Stimulated activated CD8-positive, alpha-beta memory T cell treated with anti-CD3 and anti-CD28 coated beads, Interleukin-15, amount 100 ng/mL, for 1 hour (primary cell): ENCODE measurements at regions not wholly inside any gene's neighbourhood (a gene's known extent, or its start where the extent isn't known, plus 50 kb on each side); places are given as distances from the start of the nearest gene placed in this dataset.
"Not testable (repeated sequence)": the region's sequence is repeated elsewhere in the genome, so short reads cannot be mapped to it uniquely, and the experiment has no call there.

Experiments
- DNase-seq: peaks from one replicate; pipeline ENCODE4 v3.0.0-alpha.2; 2020; ENCODE audit warnings: low read depth

DNA sequence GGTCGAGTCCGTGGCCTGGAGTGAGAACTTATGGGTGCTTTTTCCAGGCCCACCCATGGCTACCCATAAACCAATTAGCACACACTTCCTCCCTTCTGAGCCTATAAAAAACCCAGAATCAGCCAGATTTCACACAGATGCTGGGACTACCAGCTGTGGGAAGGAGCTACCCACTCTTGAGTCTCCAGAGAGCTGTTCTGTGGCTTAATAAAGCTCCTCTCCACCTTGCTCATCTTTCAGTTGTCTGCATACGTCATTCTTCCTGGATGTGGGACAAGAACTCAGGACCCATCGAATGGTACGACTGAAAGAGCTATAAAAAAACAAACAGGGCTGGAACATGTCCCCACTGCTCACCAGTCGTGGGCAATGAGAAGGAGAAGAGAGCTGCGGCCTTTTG lies 555.4 kb upstream of the CCDC54 start:
- DNase-seq = no peak

DNA sequence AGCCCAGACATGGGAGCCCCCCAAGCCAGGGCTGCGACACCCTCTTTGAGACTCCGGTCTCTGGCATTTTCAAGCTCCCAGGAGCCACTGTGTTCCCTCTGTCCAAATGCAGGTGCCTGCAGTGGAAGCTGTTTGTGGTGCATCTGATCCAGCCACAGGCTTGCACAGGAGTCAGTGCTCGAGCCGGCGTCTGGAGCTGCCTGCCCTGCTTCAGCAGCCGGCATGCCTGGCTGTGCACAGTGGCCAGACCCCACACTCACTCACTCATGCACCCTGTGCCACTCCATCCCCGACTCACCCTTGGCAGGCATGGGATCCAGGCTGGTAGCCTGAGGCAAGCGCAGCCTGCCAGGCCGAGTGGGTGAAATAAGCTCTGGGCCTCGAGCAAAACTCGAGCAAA lies 555.0 kb upstream of the CCDC54 start:
- no peak for DNase-seq

DNA sequence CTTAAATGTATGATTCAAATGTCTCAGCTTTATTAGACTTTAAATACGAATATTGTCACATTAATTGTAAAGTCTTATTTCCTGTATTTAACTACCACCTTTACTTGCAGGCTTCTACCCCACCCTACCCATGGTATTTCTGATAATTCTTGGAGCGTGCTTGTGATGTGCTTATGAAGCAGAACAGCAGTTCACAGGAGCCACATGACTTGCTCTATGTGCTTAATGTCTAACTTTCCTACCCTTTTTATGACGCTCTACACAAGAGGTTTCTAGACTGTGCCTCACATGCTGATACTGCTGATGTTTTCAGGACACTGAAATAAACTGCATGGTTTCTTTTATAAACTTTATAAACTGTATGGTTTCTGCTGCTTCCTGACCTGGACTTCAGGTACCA lies 553.5 kb upstream of the CCDC54 start:
- no peak for DNase-seq

DNA sequence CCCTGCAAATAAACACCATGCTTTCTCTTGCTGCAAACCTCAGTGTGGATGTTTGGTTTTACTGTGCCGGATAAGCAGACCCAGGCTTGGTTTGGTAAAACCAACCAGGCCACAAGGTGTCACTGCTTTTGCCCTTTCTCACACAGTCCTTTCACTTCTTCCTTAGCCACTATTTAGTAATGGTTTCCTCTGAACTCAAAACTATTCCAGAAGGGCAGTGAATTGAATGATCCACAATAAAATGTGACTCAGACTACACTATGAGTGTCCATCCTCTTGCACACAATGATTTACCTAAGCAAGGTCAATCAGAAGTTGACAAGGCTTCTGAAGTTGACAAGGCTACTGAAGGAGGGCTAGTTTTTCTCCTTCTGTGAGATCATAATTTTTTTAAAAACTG lies 552.4 kb upstream of the CCDC54 start:
- no peak for DNase-seq

DNA sequence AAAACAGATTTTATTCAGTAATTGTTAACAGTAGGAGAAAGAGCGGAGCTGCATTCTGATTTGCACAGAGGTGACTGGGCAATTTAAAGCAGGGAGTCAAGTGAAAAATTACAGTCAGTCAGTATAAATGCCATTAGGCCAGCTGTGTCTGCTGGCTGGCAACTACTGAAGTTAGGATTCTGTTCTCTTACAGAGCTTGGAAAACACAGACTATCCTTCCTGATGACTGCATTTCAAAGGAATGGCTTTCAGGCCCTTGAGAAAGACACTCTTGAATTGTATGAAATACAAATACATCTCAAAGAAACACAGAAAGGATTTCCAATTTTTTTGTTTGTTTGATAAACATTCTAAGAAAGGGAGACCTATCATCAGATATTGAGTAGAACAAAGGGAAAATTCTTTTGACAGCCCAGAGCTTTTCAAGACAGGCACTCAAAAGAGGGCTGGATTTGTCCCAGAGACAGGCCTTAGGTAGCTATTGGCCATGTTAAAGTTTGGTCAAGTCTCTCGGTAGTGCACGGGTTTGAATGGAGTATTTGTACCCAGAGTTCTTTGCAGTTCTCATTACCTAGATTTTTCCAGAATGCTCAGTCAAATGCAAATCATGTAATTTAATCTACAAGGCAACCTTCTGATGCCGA lies 551.2 kb upstream of the CCDC54 start:
- DNase-seq = no peak

DNA sequence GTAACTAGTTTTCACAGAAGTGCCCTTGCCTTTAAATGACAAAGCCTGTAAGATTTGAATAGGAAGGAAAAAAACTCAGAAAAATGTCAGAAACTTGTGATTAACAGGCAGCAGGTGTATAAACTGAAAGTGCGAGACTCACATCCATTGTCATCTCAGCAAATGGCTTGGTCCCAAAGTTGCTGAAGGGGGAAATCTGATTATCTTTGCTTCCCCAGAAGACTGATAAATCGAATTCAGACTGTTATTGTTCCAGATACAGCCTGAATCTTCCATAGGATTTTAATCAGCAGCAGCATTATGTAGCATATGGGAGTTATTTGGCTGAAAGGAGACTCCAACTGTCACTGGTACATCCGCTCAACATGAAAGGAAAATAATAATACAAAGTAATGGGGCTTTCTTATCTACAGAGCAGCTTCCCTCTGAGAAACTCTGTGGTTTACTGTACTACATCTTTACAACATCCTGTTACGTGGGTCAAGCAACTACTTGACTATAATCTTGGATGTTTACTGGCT lies 550.4 kb upstream of the CCDC54 start:
- DNase-seq = no peak

DNA sequence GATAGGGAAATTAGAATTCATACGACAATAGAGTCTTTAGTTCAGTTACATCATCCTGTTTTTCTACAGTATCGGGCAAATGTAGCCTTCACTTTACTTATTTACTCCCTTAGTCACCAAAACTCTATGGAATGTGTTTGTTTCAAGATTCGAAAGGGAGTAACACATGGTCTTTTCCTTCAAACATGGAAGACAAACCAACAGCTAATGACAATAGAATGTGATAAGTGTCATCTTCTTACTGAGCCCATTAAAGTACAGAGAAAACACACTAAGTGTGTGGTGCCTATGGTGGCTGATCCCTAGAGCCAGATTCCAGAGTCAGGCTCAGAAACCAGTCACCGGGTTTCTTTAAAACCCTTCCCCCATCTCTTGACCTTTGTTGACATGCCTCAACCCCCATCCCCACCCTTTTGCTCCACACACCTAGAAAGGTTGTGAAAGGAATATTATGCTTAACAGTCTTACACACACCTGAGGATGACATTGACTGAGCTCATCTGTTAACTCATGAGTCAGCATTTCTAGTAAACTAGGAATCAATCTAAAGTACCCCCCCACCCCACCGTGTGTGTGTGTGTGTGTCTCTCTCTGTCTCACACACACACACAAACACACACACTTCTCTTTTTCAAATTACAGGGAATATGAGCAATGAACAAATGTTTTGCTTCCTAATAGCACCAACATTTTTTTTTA lies 549.6 kb upstream of the CCDC54 start:
- no peak for DNase-seq

DNA sequence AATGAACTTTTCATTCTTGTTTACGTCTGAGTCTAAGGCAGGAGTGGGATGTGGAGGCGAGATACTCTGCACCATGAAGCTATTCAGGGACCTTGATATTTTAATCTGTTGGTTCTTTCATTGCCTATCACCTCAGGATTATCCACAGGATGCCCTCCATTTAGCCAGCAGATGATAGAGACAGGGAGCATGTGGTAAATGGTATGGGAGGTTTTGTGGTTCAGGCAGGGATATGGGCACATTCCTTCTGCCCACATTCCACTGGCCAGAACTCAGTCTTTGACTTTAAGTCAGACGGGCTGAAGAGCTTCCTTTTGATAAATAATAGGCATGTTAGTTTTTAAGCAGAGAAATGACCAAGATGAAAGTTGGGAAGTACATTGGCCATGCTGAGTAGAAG lies 548.0 kb upstream of the CCDC54 start:
- no peak for DNase-seq

DNA sequence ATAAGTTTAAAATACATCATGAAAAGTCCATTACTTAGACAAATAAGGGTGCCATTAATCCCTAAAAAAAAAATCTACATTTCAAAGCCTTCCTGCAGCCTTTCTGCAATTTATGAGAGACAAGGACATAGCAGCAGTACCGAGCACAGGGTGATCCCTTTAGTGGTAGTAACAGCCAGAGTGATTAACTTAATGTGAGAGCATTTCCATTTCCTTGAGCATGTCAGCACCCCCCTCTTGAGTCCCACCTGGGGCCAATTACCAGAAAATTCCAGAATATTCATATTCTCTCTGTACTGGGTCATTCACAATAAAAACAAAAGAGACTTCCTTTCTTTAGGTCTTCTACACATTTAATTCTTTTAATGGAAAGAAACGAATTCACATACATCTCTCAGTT lies 546.9 kb upstream of the CCDC54 start:
- DNase-seq = no peak

DNA sequence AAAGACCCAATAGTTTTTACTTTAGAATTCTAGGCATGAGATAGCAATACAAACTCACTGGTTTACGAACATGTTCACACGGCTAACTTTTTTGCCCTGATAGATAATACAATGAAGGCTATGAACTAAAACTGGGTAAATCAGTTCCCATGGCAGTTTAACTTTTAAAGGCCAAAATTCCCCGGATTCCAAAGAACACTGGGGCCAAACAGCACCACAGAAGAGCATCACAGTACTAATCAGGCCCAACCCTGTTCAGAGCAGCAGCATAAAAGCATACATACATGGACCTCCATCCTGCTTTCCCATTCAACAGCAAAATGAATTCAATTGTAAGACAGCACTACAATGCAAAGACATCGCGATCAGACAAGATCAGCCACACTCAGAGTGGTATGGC lies 540.3 kb upstream of the CCDC54 start:
- no peak for DNase-seq

DNA sequence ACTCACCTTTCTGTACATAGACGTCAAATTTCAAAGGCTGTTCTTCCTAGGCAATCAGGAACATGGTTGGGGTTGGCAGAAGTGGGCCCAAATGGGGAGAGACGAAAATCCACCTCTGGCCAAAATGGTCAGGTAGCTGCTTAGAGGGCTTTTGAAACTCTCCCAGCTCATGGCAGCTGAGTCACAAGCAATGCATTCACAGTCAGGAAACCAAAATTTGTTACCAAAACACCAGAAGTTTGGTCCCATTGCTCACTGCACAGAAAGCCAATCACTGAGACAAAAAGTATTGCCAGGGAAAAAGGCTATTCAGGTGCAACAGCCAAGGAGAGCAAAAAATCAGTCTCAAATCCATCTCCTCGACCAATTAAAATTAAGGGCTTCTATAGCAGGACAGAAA lies 539.6 kb upstream of the CCDC54 start:
- DNase-seq = no peak

DNA sequence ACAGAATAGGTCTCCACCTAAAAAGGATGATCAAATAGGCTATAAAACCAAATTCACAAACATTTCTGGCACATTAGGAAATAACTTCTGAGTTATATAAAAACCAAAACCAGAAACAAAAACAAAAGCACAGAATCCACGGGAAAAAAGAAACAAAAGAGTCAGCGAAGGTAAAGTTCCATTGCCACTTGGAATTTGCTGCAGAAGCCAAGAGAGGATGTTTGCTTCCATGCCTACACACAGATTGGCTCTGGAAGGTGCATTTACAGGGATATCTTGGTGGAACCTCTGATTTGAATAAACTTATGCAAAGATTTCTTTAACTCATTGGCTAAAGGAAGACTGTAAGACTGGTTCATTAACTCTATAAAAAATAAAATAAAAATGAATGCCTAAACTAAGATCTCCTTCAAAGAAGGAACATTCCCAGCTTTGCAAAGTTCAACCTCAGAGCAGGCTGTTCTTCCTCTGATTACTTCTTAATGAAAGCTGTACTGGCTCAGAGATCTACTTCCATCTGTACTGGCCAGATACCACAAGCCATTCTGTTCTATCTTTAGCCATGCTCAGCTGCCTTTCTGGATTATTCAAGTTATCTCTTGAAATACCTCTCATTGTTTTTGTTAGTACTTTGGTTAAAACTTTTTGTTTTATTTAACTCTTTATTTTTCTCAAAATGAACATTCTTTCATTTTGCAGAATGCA lies 537.5 kb upstream of the CCDC54 start:
- no peak for DNase-seq

DNA sequence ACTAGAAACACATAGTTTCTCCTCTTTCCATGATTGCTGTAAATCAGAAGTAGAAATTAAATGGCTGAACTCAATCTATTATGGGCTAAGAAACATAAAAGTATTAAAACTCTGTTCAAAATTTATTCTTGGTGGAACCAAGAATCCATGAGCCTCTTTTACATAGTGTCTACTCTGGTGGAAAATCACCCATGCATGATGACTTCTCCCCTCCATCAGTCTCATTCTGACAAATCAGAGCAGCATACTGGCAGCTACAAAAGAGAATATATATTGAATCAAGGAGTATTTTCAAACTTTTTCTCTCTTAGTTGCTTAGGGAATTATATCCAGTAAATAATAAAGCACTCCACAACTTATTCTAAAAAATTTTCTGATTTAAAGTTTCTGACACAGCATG lies 536.9 kb upstream of the CCDC54 start:
- no peak for DNase-seq

DNA sequence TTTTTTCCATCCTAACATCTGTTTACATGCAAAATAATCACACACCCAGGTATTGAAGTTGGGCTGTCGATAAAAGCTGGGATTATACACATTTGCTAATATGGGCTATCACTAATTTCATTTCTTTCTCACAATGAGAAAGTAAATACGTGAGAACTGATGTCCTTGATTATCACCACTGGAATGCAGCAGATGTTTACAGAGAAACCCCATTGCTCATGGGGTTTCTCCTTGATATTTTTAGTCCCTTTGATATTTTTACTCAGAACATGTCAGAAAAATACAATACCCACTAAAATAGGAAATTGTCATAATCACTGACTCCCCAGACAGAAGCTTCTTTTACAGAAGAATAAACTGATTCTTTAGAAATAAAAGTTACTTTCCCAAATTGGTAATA lies 535.1 kb upstream of the CCDC54 start:
- no peak for DNase-seq

DNA sequence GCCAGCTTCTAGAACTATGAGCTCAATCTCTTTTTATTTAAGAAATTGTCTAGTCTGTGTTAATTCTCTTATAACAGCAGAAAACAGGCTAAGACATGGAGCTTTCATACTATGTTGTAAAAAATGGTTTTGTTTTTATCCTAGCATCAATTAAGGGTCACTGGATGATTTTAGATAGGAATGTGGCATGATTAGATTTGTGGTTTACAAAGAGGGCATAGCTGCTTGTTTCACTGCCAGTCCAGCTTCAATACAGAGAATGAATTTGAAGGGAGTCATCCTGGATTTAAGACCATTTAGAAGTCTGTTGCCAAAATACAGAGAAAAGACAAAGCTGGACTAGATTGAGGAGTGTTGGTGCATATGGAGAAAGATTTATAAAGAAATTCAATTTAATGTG lies 532.6 kb upstream of the CCDC54 start:
- no peak for DNase-seq

DNA sequence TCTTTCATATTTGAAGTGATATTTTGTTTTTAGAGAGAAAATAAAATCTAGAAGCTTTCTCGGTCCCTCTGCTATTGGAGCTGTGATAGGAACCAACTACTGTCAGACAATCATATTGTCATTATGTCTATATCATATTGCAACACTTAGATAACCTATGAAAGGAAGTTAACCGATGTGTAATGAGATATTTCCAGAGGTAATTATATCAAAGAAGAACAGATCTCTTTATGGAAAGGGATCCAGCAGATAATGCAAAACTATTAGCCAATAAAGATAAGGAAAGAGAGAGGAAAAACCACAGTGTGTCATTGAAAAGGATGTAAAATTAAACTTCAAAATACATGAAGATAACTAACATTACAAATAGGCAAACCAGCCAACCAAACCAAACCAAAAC lies 529.1 kb upstream of the CCDC54 start:
- DNase-seq = no peak

DNA sequence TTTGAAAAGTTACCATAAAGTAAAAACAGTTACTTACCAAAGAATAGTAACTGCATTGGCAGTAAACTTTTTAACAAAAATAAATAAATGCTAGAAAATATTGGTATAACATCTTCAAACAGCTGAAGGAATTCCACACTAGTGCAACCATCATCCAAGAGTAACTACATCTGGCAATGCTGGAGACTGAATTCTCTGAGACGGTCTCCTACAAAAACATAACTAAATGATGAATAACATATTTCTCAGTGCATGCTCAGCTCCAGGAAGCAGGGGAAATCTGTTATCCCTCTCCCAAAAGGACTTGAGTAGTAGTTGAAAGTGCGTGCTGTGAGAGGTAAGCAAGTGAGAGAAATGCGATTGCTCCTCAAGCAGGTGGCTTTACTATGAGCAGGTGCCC lies 526.8 kb upstream of the CCDC54 start:
- DNase-seq = no peak

DNA sequence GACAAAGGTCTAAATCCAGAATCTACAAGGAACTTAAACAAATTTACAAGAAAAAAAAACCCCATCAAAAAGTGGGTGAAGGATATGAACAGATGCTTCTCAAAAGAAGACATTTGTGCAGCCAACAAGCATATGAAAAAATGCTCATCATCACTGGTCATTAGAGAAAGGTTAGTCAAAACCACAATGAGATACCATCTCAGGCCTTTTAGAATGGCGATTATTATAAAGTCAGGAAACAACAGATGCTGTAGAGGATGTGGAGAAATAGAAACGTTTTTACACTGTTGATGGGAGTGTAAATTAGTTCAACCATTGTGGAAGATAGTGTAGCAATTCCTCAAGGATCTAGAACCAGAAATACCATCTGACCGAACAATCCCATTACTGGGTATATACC lies 518.9 kb upstream of the CCDC54 start:
- DNase-seq = not testable (repeated sequence)

DNA sequence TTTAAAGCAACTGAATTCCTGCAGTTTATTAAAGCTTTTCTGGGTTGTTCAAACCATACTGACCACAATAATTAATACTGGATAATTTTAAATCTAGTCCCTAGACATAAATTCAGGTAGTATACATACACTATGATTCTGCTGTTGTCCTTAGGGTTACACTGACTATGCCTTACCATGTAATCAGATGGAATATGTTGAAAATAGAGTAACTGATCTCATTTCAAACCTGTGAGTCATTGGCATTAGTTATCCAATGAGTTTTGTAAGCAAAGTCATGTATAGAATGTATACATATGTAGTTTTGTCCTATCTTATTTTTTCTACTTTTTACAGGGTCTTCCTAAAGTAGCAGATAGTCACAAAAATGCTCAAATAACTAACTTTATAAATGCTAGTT lies 517.1 kb upstream of the CCDC54 start:
- DNase-seq = no peak

DNA sequence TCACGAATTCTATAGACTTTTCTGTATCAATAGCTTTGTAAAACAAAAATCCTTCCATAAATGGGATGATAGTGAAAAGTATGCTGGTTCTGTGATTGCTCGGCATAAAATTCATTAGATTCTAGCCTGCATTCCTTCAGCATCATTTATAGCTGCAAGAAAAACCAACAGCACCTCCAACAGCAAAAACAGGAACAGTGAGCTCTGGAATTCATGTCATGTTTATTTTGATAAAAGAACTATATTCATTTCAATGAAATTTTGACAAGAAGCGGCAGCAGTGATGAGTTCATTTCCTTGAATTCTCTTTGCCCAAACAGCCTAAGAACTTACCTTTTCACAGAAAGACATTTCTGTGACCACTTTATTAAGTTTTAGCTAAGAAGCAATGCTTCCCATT lies 515.2 kb upstream of the CCDC54 start:
- no peak for DNase-seq

DNA sequence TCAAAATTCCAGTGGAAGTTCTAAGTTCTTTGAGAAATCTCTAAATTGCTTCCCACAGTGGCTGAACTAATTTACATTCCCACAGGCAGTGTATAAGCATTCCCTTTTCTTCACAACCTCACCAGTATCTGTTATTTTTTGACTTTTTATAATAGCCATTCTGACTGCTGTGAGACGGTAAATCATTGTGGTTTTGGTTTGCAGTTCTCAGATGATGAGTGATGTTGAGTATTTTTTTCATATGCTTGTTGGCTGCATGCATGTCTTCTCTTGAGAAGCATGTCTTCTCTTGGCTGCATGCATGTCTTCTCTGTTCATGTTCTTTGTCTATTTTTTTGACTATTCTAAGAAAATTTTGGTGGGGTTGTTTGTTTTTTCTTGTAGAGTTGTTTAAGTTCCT lies 499.6 kb upstream of the CCDC54 start:
- no peak for DNase-seq

DNA sequence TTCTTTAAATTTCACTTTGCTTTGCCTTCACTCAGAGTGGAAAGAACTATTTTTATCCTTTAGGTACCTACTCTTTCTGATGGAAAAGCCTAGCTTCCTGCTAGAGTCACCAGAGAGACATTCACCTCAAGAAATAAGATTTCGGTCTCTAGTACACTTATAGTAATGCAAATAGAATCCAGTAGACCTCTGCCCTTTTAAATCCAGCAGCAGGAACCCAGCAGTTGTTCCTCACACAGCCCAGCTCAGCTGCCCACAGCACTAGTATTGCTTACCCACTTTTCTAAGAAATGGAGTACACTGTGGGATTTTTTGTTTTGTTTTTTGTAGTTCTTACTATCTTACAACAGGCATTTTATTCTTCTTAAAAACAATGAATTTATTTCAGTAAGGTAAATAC lies 497.0 kb upstream of the CCDC54 start:
- no peak for DNase-seq

DNA sequence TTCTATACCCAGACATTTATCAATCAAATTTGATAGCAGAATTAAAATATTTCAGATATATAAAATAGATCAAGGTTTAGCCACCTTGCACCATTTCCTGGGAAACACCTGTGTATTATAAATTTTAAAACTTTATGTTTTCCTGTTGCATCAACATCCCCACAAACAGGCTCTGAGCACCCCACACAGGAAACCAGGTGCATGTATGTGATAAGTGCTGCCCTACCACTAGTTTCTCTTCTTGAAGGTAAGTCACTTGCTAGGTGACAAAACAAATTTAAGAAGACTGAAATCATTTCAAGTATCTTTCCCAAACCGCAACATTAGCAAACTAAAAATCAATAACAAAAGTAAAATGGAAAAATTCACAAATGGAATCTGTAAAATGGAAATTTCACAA lies 496.1 kb upstream of the CCDC54 start:
- no peak for DNase-seq
